Liver (tissue), 8 donors: ENCODE measurements at regions not wholly inside any gene's neighbourhood (a gene's known extent, or its start where the extent isn't known, plus 50 kb on each side); places are given as distances from the start of the nearest gene placed in this dataset.

Experiments used
- DNase-seq: peaks from one replicate; pipeline ENCODE4 v3.0.0-alpha.2; 2017; ENCODE audit warnings: low spot score
- H3K27ac ChIP-seq, 2 donors: one replicate each; pipeline ENCODE4 v1.7.0; 2013; ENCODE audit warnings: inconsistent platforms in 2 of 2, low read length in 2 of 2, control low read depth in 1 of 2, low read depth in 1 of 2, mild to moderate bottlenecking in 1 of 2
- H3K27me3 ChIP-seq, 4 donors: one replicate each; pipeline versions ENCODE4 v1.6.1 to v1.7.0; 2013; ENCODE audit warnings: low read length in 3 of 4, inconsistent platforms in 1 of 4, mild to moderate bottlenecking in 1 of 4, moderate library complexity in 1 of 4; ENCODE audit not compliant: control insufficient read depth in 4 of 4, insufficient read depth in 4 of 4
- H3K36me3 ChIP-seq, 4 donors: one replicate each; pipeline versions ENCODE4 v1.6.1 to v1.7.0; 2013; ENCODE audit warnings: low read length in 3 of 4, mild to moderate bottlenecking in 3 of 4, low read depth in 1 of 4, moderate library complexity in 1 of 4; ENCODE audit not compliant: control insufficient read depth in 4 of 4, insufficient read depth in 3 of 4
- H3K4me1 ChIP-seq, 4 donors: one replicate each; pipeline versions ENCODE4 v1.6.1 to v1.7.0; 2013; ENCODE audit warnings: low read length in 3 of 4, mild to moderate bottlenecking in 3 of 4, moderate library complexity in 1 of 4; ENCODE audit not compliant: control insufficient read depth in 4 of 4, insufficient read depth in 4 of 4
- H3K4me3 ChIP-seq, 3 donors: one replicate each; pipeline versions ENCODE4 v1.6.1 to v1.7.0; 2013; ENCODE audit warnings: low read length in 3 of 3, control low read depth in 1 of 3, low read depth in 1 of 3, mild to moderate bottlenecking in 1 of 3
- H3K9ac ChIP-seq, 2 donors: one replicate each; pipeline ENCODE4 v1.7.0; 2013; ENCODE audit warnings: low read length in 2 of 2, mild to moderate bottlenecking in 2 of 2, moderate library complexity in 2 of 2, control low read depth in 1 of 2, low read depth in 1 of 2
- H3K9me3 ChIP-seq, 4 donors: one replicate each; pipeline versions ENCODE4 v1.6.1 to v1.7.0; 2013; ENCODE audit warnings: low read length in 3 of 4; ENCODE audit not compliant: control insufficient read depth in 4 of 4
- CTCF ChIP-seq: fragments of 150-350 bp; IDR thresholded peaks from 2 replicates; pipeline ENCODE4 v1.5.1; 2017; ENCODE audit warnings: improper control_type of control experiment, low read depth, low read length; ENCODE audit not compliant: missing input control
- EGR1 ChIP-seq, 2 donors: IDR thresholded peaks; 2 replicates each; pipeline ENCODE4 v1.6.1; 2016 to 2018; ENCODE audit warnings: antibody characterized with exemption in 2 of 2, low read depth in 2 of 2
- FOXA1 ChIP-seq: IDR thresholded peaks from 2 replicates; pipeline ENCODE4 v1.6.1; 2016; ENCODE audit warnings: antibody characterized with exemption
- FOXA2 ChIP-seq: IDR thresholded peaks from 2 replicates; pipeline ENCODE4 v1.6.1; 2016; ENCODE audit warnings: antibody characterized with exemption
- GABPA ChIP-seq, 2 donors: IDR thresholded peaks in 1 of 2; conservative IDR thresholded peaks in 1 of 2; 2 replicates each; pipeline ENCODE4 v1.6.1; 2016; ENCODE audit warnings: antibody characterized with exemption in 2 of 2, mild to moderate bottlenecking in 1 of 2, moderate library complexity in 1 of 2
- HNF4A ChIP-seq, 2 donors: conservative IDR thresholded peaks; 2 replicates each; pipeline ENCODE4 v1.6.1; 2016; ENCODE audit warnings: antibody characterized with exemption in 2 of 2, mild to moderate bottlenecking in 2 of 2
- HNF4G ChIP-seq: IDR thresholded peaks from 2 replicates; pipeline ENCODE4 v1.6.1; 2016; ENCODE audit warnings: antibody characterized with exemption
- JUND ChIP-seq, 2 donors: IDR thresholded peaks; 2 replicates each; pipeline ENCODE4 v1.6.1; 2016; ENCODE audit warnings: antibody characterized with exemption in 2 of 2
- NR2F2 ChIP-seq: IDR thresholded peaks from 2 replicates; pipeline ENCODE4 v1.6.1; 2016; ENCODE audit warnings: antibody characterized with exemption
- RAD21 ChIP-seq, 2 donors: IDR thresholded peaks; 2 replicates each; pipeline ENCODE4 v1.6.1; 2016; ENCODE audit warnings: antibody characterized with exemption in 2 of 2, mild to moderate bottlenecking in 2 of 2
- RXRA ChIP-seq, 2 donors: IDR thresholded peaks; 2 replicates each; pipeline ENCODE4 v1.6.1; 2017 to 2018; ENCODE audit warnings: antibody characterized with exemption in 2 of 2, mild to moderate bottlenecking in 1 of 2
- SP1 ChIP-seq: IDR thresholded peaks from 2 replicates; pipeline ENCODE4 v1.6.1; 2018; ENCODE audit warnings: antibody characterized with exemption, mild to moderate bottlenecking
- TAF1 ChIP-seq: conservative IDR thresholded peaks from 2 replicates; pipeline ENCODE4 v1.6.1; 2016; ENCODE audit warnings: antibody characterized with exemption, mild to moderate bottlenecking
- YY1 ChIP-seq: IDR thresholded peaks from 2 replicates; pipeline ENCODE4 v1.6.1; 2016; ENCODE audit warnings: antibody characterized with exemption, mild to moderate bottlenecking
- WGBS: extraction: QIAGEN DNeasy Blood & Tissue Kit; methylation state at CpG from one replicate; pipeline ENCODE4 v1.1.7; 2013; 5-methylcytosine and 5-hydroxymethylcytosine counted together
- TF ChIP-seq, protein P1 (sequence below): IDR thresholded peaks from 2 replicates; pipeline ENCODE4 v1.6.1; 2016; ENCODE audit warnings: antibody characterized with exemption
- TF ChIP-seq, protein P2 (sequence below): IDR thresholded peaks from 2 replicates; pipeline ENCODE4 v1.6.1; 2016; ENCODE audit warnings: antibody characterized with exemption, mild to moderate bottlenecking
- TF ChIP-seq, protein P3 (sequence below): IDR thresholded peaks from 2 replicates; pipeline ENCODE4 v1.6.1; 2016; ENCODE audit warnings: antibody characterized with exemption
- TF ChIP-seq, protein P4 (sequence below): IDR thresholded peaks from 2 replicates; pipeline ENCODE4 v1.6.1; 2016; ENCODE audit warnings: antibody characterized with exemption
- donor health status: healthy.
- donor health status: healthy.
- donor health status: healthy.
- donor health status: healthy.
- donor health status: healthy.

DNA sequence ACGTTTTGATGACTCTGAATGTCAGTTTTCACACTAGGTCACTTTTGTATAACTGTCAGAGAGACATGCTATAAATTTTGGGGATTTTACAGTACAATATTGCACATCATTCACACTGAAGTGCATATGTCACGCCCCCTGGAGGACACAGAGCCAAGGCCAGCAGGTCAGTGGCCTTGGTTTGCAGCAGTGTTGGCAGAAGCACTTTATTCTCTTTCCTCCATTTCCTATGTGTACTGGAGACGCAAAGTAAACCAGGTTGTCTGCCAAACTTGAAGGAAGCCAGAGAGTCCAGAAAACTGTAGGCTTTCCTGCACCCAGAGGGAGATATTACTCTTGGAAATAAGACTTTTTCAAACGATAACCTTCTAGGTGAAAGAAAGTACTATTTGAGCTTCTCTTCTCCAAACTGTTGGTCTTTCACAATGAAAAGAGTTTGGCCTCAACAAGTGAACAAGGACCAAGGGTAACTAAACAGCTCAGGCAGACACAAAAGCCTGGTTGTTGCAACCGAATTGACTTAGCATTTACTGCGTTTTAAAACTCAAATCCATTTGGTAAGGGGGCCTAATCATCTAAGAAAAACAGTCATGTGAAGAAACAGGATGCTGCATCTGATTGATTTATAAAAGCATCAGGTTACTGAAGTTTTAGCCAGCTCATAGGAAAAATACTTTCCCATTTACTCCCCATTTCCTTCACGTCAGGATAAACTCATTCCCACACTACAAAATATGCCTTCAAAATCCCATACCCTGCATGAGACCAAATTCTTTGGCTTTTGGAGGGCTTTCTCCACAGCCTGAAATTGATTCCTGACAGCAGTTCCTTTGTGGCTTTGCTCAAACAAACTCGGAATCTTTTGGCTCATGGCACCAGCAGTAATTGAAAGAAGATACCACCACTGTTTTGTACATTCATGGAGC is 83.0 kb upstream of the SEC61G start:
- H3K4me3 ChIP-seq, result no peak overlapping the region
- H3K36me3 ChIP-seq, result no peaks in the 10 kb centered on the region
- peak overlapping the region in 1 of 2 donors; percentile 4 for H3K27ac ChIP-seq
- 24% methylated on average over 8 of the region's 8 CpGs for WGBS
- no peaks in the 10 kb centered on the region for H3K9me3 ChIP-seq
- peaks cover 4 to 15% (median 11%) of the 10 kb centered on the region in 4 donors for H3K4me1 ChIP-seq
- DNase-seq, result no peak
- H3K27me3 ChIP-seq, result no peaks in the 10 kb centered on the region
- H3K9ac ChIP-seq, result no peak overlapping the region
- TF ChIP-seq NR2F2, result peak; percentile 84
- TF ChIP-seq, protein P1, sequence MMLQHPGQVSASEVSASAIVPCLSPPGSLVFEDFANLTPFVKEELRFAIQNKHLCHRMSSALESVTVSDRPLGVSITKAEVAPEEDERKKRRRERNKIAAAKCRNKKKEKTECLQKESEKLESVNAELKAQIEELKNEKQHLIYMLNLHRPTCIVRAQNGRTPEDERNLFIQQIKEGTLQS, result no peak
- TF ChIP-seq, protein P2, sequence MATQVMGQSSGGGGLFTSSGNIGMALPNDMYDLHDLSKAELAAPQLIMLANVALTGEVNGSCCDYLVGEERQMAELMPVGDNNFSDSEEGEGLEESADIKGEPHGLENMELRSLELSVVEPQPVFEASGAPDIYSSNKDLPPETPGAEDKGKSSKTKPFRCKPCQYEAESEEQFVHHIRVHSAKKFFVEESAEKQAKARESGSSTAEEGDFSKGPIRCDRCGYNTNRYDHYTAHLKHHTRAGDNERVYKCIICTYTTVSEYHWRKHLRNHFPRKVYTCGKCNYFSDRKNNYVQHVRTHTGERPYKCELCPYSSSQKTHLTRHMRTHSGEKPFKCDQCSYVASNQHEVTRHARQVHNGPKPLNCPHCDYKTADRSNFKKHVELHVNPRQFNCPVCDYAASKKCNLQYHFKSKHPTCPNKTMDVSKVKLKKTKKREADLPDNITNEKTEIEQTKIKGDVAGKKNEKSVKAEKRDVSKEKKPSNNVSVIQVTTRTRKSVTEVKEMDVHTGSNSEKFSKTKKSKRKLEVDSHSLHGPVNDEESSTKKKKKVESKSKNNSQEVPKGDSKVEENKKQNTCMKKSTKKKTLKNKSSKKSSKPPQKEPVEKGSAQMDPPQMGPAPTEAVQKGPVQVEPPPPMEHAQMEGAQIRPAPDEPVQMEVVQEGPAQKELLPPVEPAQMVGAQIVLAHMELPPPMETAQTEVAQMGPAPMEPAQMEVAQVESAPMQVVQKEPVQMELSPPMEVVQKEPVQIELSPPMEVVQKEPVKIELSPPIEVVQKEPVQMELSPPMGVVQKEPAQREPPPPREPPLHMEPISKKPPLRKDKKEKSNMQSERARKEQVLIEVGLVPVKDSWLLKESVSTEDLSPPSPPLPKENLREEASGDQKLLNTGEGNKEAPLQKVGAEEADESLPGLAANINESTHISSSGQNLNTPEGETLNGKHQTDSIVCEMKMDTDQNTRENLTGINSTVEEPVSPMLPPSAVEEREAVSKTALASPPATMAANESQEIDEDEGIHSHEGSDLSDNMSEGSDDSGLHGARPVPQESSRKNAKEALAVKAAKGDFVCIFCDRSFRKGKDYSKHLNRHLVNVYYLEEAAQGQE, result peak; percentile 28
- TF ChIP-seq, protein P3, sequence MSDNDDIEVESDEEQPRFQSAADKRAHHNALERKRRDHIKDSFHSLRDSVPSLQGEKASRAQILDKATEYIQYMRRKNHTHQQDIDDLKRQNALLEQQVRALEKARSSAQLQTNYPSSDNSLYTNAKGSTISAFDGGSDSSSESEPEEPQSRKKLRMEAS, result peak; percentile 59
- peak; percentile 93 to 95 for TF ChIP-seq RXRA (IDR thresholded peaks at IDR 0.05)
- peak; percentile 87 for TF ChIP-seq YY1
- TF ChIP-seq HNF4G, result no peak
- TF ChIP-seq FOXA2, result peak; percentile 74
- peak in 1 of 2 donors; percentile 10 for TF ChIP-seq JUND (IDR thresholded peaks at IDR 0.05)
- TF ChIP-seq GABPA (IDR thresholded peaks at IDR 0.05 in 1 of 2, conservative IDR thresholded peaks at IDR 0.05 in 1 of 2), result no peak
- TF ChIP-seq HNF4A (conservative IDR thresholded peaks at IDR 0.05), result peak; percentile 68 to 73
- TF ChIP-seq RAD21 (IDR thresholded peaks at IDR 0.05), result peak; percentile 66 to 69
- peak; percentile 84 for TF ChIP-seq FOXA1
- no peak for TF ChIP-seq TAF1
- TF ChIP-seq EGR1 (IDR thresholded peaks at IDR 0.05; ENCODE audit: low read depth in 2 of 2), result peak in 1 of 2 donors; percentile 39
- peak; percentile 47 for TF ChIP-seq CTCF
- TF ChIP-seq, protein P4, sequence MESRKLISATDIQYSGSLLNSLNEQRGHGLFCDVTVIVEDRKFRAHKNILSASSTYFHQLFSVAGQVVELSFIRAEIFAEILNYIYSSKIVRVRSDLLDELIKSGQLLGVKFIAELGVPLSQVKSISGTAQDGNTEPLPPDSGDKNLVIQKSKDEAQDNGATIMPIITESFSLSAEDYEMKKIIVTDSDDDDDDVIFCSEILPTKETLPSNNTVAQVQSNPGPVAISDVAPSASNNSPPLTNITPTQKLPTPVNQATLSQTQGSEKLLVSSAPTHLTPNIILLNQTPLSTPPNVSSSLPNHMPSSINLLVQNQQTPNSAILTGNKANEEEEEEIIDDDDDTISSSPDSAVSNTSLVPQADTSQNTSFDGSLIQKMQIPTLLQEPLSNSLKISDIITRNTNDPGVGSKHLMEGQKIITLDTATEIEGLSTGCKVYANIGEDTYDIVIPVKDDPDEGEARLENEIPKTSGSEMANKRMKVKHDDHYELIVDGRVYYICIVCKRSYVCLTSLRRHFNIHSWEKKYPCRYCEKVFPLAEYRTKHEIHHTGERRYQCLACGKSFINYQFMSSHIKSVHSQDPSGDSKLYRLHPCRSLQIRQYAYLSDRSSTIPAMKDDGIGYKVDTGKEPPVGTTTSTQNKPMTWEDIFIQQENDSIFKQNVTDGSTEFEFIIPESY, result peak; percentile 65
- TF ChIP-seq SP1, result peak; percentile 59
